T-helper 2 cell treated with Interferon-gamma antibody and Interleukin-4, amounts not matched to agents 5 μg/mL and 100 μg/mL, for 36 hours (primary cell): ENCODE measurements at regions not wholly inside any gene's neighbourhood (a gene's known extent, or its start where the extent isn't known, plus 50 kb on each side); places are given as distances from the start of the nearest gene placed in this dataset.
"Not testable (repeated sequence)": the region's sequence is repeated elsewhere in the genome, so short reads cannot be mapped to it uniquely, and the experiment has no call there.

Experiments
- DNase-seq: peaks from one replicate; pipeline ENCODE4 v3.0.0; 2021; ENCODE audit warnings: low spot score
- H3K27ac Mint-ChIP-seq: one replicate; pipeline ENCODE4 v1.8.0; 2021; ENCODE audit warnings: mild to moderate bottlenecking, mixed read lengths
- H3K27me3 Mint-ChIP-seq: one replicate; pipeline ENCODE4 v1.8.0; 2021; ENCODE audit warnings: low read depth, mixed read lengths
- H3K36me3 Mint-ChIP-seq: one replicate; pipeline ENCODE4 v1.8.0; 2021; ENCODE audit warnings: low read depth, mixed read lengths
- H3K4me1 Mint-ChIP-seq: one replicate; pipeline ENCODE4 v1.8.0; 2021; ENCODE audit warnings: low read depth, mixed read lengths
- H3K4me3 Mint-ChIP-seq: one replicate; pipeline ENCODE4 v1.8.0; 2022; ENCODE audit warnings: mild to moderate bottlenecking, moderate library complexity, mixed read lengths
- H3K9me3 Mint-ChIP-seq: one replicate; pipeline ENCODE4 v1.8.0; 2021; ENCODE audit warnings: mixed read lengths

DNA sequence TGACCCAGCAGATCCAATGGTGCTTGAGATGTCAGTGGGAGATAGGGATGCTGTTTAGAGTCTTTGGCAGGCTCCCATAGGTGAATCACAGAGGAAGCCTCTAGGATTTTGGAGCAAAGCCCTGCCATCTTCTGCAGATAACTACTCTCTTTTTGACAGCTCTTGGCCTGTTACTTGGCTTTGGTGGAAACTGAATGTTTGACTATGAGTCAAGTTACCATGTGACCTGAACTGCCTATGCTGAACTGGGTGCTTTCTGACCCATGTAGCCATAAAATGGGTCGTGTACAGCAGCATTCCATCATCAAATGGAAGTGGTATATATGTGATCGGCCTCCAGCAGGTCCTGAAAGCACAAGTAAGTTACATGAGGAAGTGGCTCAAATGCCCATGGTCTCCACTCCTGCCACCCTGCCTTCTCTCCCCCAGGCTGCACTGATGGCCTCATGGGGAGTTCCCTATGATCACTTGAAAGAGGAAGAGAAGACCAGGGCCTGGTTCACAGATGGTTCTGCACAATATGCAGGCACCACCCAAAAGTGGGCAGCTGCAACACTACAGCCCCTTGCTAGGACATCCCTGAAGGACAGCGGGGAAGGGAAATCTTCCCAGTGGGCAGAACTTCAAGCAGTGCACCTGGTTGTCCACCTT is 105.6 kb upstream of the ZC3H12A start:
- H3K4me3 Mint-ChIP-seq, H3K4me1 Mint-ChIP-seq: not testable (repeated sequence)

DNA sequence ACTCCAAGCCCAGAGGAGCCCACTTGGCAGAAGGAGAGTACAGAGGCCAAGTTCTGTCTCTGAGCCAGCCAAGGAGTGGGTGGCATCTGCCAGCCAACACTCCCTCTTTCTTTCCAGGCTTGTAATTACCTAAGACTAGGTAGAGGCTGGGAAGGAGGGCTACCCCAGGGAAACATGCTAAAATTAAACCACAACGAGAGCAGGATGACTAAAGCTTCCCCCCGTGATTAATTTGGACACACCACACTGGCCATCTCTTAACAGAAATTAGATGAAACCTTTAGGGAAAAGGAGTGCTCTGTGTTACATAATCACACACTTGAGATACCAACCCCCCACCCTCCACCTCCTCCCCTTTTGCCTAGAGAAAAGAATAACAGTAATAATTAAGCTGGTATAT is 102.1 kb upstream of the ZC3H12A start:
- peaks cover 2% of the 10 kb centered on the region for H3K27me3 Mint-ChIP-seq
- no peak overlapping the region for H3K4me3 Mint-ChIP-seq
- no peak overlapping the region for H3K27ac Mint-ChIP-seq
- no peaks in the 10 kb centered on the region for H3K36me3 Mint-ChIP-seq
- H3K4me1 Mint-ChIP-seq: no peaks in the 10 kb centered on the region
- no peaks in the 10 kb centered on the region for H3K9me3 Mint-ChIP-seq
- DNase-seq: no peak

More for the DNA sequence above, 105.6 kb upstream of the ZC3H12A start:
- not testable (repeated sequence) for H3K27me3 Mint-ChIP-seq, DNase-seq, H3K36me3 Mint-ChIP-seq, H3K9me3 Mint-ChIP-seq, H3K27ac Mint-ChIP-seq

DNA sequence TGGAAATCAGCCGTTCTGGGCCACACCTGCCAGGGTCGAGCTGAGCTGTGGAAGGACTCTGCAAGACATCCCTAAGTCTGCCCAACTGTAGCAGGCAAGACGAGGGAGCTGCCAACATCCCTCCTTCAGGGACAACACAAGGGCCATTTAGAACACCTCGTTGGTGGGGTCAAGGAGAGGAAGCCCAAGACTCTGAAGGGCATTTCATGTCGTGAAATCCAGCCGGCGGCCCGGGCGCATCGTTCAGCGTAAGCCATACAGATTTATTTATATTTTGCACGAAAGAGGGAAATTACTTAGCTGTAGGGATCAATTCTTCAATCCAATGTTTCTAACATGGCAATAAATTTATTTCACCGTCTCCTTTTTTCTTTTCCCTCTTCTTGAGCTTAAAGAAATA is 101.7 kb upstream of the ZC3H12A start:
- no peaks in the 10 kb centered on the region for H3K4me1 Mint-ChIP-seq
- no peaks in the 10 kb centered on the region for H3K9me3 Mint-ChIP-seq
- H3K4me3 Mint-ChIP-seq: no peak overlapping the region
- H3K36me3 Mint-ChIP-seq: no peaks in the 10 kb centered on the region
- H3K27ac Mint-ChIP-seq: no peak overlapping the region
- no peak for DNase-seq
- peaks cover 2% of the 10 kb centered on the region for H3K27me3 Mint-ChIP-seq

DNA sequence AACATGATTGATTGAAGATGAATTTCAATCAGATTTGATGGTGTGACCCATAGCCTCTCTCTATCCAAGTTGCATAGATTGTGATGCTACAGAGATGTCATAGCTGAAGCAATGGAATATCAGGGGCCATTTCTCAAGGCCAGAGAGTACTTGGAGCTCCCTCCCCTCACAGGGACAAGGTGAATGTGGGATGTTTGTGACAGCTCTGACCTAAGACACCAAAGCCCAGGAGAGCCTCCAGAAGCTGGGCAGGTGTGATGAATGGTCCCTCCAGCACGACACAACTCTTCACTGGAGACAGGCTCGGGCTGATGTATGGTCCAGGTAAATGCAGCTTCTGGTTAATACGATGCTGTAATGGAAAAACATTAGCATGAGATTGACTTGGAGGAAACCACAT is 101.0 kb upstream of the ZC3H12A start:
- Mint-ChIP-seq H3K36me3 (no peaks in the 10 kb centered on the region), H3K27me3 (peaks cover 2% of the 10 kb centered on the region), H3K27ac (no peak overlapping the region), H3K4me1 (no peaks in the 10 kb centered on the region), H3K4me3 (no peak overlapping the region), H3K9me3 (no peaks in the 10 kb centered on the region)
- DNase-seq: no peak

DNA sequence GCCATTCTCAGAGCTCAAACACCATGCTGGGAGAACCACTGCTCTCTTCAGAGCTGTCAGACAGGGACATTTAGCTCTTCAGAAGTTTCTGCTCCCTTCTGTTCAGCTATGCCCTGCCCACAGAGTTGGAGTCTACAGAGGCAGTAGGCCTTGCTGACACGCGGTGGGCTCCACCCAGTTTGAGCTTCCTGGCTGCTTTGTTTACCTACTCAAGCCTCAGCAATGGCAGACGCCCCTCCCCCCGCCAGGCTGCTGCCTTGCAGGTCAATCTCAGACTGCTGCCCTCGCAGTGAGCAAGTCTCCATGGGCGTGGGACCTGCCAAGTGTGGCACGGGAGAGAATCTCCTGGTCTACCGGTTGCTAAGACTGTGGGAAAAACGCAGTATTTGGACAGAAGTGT is 93.8 kb upstream of the ZC3H12A start:
- not testable (repeated sequence) for H3K36me3 Mint-ChIP-seq, H3K9me3 Mint-ChIP-seq, H3K27ac Mint-ChIP-seq, H3K27me3 Mint-ChIP-seq, DNase-seq, H3K4me1 Mint-ChIP-seq, H3K4me3 Mint-ChIP-seq

DNA sequence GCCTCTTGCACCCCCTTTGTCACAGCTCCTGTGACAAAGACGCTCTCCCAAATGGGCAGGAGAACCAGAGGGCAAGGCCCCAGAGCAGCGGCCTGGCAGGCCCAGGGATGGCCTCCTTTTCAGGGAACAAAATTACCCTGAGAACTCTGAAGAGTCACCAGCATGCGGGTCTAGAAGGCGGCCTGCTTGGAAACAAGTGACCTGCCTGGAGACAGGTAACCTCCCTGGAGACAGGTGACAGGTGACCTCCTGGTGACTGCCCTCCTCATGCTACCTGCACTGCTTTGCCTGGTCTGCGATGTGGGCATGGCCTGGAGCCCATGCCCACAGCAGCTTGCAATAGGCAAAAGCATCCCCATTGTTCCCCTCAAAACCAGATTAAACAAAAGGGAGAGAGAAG is 86.5 kb upstream of the ZC3H12A start:
- H3K4me1 Mint-ChIP-seq: no peaks in the 10 kb centered on the region
- H3K27me3 Mint-ChIP-seq: no peaks in the 10 kb centered on the region
- DNase-seq: no peak
- no peak overlapping the region for H3K4me3 Mint-ChIP-seq
- H3K9me3 Mint-ChIP-seq: no peaks in the 10 kb centered on the region
- no peak overlapping the region for H3K27ac Mint-ChIP-seq
- H3K36me3 Mint-ChIP-seq: no peaks in the 10 kb centered on the region

DNA sequence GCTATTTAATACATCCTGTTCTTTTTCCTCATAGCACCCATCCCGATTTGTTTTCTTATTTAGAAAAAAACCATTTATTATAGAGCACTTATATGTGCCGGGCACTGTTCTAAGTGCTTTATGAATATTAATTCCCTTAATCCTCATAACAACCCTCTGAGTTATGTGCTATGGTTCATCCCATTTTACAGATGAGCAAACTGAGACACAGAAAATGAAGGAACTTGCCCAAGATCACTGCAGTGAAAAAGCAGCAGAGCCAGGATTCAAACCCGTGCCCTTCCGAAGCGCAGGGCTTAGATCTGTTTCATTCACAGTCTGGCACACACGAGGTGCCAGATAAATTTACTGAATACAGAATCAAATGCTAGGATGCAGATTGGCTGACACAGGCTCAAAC is 85.1 kb upstream of the ZC3H12A start:
- DNase-seq: no peak
- Mint-ChIP-seq H3K27ac (no peak overlapping the region), H3K4me1 (no peaks in the 10 kb centered on the region), H3K9me3 (no peaks in the 10 kb centered on the region), H3K27me3 (no peaks in the 10 kb centered on the region), H3K4me3 (no peak overlapping the region), H3K36me3 (no peaks in the 10 kb centered on the region)

DNA sequence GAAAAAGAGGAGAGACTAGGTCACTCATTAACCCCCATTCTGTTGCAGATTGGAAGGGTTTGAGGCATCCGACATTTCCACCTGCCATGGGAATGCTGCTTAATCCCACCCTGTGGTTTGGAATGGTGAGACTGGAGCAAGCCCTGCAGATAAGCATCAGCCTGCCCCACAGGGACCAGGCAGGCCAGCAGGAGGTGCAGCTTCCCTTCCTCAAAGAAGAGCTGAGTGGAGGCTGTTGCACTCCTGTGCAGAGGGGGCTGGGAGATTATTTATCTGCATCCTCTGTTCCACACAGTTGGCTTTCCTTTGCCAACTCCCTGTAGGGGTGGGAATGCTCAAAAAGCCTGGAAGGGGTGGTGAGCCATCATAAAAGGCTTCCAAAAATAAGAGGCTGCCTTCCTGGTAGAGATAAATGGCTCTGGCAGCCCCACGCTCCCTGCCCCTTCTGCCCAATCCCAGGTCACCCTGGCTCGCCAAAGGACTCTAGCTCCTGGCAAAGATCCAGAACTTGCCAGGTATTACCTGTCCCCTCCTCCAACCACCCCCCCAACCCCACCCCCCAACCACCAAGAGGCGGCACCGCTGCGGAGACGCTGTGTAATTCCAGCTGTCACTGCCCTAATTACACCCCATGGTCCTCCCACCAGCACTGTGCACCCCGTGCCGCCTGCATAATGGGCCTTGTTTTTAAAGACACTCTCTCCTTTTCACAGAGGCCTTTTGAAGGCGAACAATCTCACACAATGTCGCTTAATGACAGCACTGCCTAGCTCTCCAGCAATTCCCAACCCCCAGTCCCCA is 83.0 kb upstream of the ZC3H12A start:
- peaks cover 7% of the 10 kb centered on the region for H3K27me3 Mint-ChIP-seq
- no peaks in the 10 kb centered on the region for H3K9me3 Mint-ChIP-seq
- H3K4me3 Mint-ChIP-seq: no peak overlapping the region
- no peak overlapping the region for H3K27ac Mint-ChIP-seq
- H3K4me1 Mint-ChIP-seq: no peaks in the 10 kb centered on the region
- no peaks in the 10 kb centered on the region for H3K36me3 Mint-ChIP-seq
- no peak for DNase-seq

DNA sequence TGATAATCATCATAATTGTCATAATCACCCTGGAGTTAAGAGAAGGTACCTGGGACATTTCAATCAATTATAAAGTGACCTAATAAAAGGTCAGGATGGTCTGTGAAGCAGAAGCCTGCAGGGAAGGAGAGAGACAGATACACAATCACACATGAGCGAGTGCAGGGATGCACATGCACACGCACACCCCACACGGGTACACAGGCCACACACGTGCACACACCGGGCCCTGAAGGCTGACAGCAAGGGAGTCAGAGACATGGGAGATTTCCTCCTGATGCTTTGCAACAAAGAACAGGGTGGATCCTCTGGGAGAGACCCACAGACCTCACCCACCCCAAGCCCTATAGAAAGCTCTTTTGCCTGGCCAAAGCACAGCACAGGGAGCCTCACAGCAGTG is 82.3 kb upstream of the ZC3H12A start:
- H3K36me3 Mint-ChIP-seq: no peaks in the 10 kb centered on the region
- no peaks in the 10 kb centered on the region for H3K9me3 Mint-ChIP-seq
- H3K4me3 Mint-ChIP-seq: no peak overlapping the region
- no peak overlapping the region for H3K27ac Mint-ChIP-seq
- no peaks in the 10 kb centered on the region for H3K4me1 Mint-ChIP-seq
- no peak for DNase-seq
- H3K27me3 Mint-ChIP-seq: peaks cover 7% of the 10 kb centered on the region

DNA sequence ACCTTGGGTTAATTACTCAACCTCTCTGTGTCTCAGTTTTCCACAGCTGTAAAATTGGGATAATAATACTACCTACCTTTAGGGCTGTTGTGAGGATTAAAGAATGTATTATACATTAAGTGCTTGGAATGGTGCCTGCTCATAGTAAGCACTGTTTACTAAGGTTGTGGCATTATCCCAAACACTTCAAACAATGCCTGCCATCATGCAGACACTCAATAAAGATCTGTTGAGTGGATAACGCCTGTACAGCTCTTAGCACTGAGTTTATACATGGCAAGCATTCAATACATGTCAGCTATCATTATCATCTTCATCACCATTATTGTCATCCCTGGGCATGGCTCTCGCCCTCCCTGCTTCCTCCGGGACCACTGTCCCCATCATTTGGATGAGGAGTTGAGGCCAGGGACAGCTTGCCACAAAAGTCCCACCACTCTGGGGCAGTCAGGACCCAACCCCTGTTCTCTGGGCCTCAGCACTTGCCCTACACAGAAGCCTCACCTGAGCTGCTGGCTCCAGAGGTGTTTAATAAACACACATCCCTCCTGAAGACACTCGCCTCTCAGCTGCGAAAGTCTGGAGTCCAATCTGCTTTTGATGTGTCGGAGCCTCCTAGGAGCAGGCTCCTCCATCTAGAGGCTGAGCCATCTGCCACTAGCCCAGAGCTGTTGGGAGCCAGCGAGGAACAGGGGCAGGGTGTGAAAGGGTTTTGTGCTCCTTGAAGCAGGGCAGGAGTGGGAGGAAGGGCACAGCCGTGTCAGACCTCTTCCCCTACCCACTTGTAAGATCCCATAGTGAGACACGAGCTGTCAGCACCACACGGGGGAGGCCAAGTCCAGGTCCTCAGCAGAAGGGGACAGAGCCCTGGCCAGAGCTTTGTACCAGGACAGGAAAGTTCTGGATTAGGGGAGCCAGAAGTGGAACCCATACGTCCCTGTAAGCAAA is 80.9 kb upstream of the ZC3H12A start:
- H3K4me1 Mint-ChIP-seq: no peaks in the 10 kb centered on the region
- no peaks in the 10 kb centered on the region for H3K9me3 Mint-ChIP-seq
- peaks cover 10% of the 10 kb centered on the region for H3K27me3 Mint-ChIP-seq
- no peak overlapping the region for H3K4me3 Mint-ChIP-seq
- no peak overlapping the region for H3K27ac Mint-ChIP-seq
- no peak for DNase-seq
- no peaks in the 10 kb centered on the region for H3K36me3 Mint-ChIP-seq

DNA sequence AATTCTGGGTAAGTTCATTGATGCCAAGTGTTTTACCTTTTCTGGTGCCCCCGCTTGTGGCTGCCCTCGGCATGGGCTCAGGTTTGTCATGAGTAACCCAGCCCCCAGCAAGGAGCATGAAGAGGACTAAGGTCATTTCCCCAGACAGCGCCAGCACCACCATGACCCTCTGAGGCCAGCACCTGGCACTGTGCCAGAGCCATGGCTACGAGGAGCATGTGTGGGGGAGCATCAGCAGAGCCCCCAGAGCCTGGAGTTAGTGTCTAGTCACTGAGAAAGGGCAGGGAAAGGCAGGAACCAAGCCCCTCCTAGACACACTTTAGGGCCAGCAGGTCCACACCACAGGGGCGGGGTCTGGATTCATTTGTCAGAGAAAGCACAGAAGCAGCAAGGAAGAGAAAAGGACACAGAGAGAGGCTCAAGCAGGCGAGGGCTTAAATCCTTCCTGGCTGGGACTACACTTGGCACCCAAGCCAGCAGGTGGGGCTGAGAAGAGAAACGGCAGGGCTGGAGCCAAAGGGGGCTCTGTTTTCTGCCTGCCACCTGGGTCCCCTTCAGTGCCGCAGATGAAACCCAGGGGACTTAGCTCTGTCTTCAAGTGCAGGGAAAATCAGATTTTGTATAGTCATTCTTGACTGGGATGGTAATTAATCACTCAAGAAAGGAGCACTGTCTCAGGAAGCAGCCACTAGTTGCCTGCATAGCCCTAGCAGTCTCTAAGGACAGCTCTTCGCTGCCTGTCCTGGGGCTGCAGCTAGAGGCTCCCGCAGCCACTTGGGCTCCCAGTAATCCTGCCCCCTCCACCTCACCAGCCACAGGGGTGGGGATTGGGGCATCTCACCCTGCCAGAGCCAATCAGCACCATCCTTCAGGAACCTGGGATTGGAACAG is 79.6 kb upstream of the ZC3H12A start:
- no peak overlapping the region for H3K27ac Mint-ChIP-seq
- H3K4me3 Mint-ChIP-seq: no peak overlapping the region
- no peaks in the 10 kb centered on the region for H3K9me3 Mint-ChIP-seq
- no peaks in the 10 kb centered on the region for H3K4me1 Mint-ChIP-seq
- H3K36me3 Mint-ChIP-seq: no peaks in the 10 kb centered on the region
- no peak for DNase-seq
- peaks cover 10% of the 10 kb centered on the region for H3K27me3 Mint-ChIP-seq

DNA sequence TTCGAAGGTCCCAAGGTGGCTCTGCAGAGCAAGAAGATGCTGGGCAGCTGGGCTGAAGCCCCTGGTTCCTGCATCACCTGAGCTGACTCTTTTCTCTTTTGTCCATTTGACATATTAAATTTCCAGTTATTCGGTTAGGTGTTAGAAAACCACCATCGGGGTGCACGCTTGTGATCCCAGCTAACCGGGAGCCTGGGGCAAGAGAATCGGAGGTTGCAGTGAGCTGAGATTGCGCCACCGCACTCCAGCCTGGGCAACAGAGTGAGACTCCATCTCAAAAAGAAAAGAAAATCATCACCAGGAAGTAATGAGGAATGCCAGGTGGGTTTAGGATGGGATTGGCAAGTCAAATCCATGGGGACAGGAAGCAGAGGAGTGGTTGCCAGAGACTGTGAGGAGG is 76.3 kb upstream of the ZC3H12A start:
- DNase-seq: no peak
- Mint-ChIP-seq H3K9me3 (no peaks in the 10 kb centered on the region), H3K27me3 (peaks cover 10% of the 10 kb centered on the region), H3K27ac (no peak overlapping the region), H3K36me3 (no peaks in the 10 kb centered on the region), H3K4me1 (no peaks in the 10 kb centered on the region), H3K4me3 (no peak overlapping the region)

DNA sequence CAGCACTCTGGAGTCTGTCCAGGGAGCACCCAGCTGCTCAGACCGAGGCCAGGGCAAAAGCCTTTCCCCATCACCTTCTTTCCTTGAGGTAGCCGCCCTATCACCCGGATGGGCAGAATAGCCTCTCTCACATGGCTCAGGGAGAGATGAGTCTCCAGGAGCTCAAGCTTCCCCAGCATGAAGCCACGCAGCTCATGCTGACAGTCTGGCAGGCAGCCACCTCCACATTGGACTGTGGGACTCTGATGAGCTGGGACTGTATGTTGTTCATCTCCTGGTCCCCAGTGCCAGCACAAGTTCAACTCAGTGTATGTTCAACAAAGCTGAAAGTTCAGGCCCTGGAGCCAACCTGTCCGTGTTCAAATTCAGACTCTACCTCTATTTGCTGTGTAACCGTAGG is 75.2 kb upstream of the ZC3H12A start:
- Mint-ChIP-seq H3K27ac (no peak overlapping the region), H3K4me1 (no peaks in the 10 kb centered on the region)

More for the DNA sequence above, 75.2 kb upstream of the ZC3H12A start:
- Mint-ChIP-seq H3K9me3 (no peaks in the 10 kb centered on the region), H3K36me3 (no peaks in the 10 kb centered on the region), H3K27me3 (peaks cover 10% of the 10 kb centered on the region), H3K4me3 (no peak overlapping the region)
- no peak for DNase-seq
